WTC11 (cell line): ENCODE measurements at regions not wholly inside any gene's neighbourhood (a gene's known extent, or its start where the extent isn't known, plus 50 kb on each side); places are given as distances from the start of the nearest gene placed in this dataset.

Experiments
- ATAC-seq: fragments of 200-7000 bp; cut with Tn5 transposase; 2 replicates; pipeline ENCODE4 v1.10.0; 2021; ENCODE audit warnings: mild to moderate bottlenecking, moderate library complexity
- CTCF ChIA-PET: fragments of 300-600 bp; sonication (Branson Sonifier 250); formaldehyde crosslinking; loops from one replicate; lab custom pipeline; 2021; ENCODE audit warnings: antibody characterized with exemption; lab: Charles Lee
- POLR2A ChIA-PET: fragments of 350-600 bp; sonication (Branson Sonifier 250); formaldehyde crosslinking; loops from one replicate; lab custom pipeline; 2021; ENCODE audit warnings: antibody characterized with exemption; lab: Charles Lee
- DNase-seq: peaks from one replicate; pipeline ENCODE4 v3.0.0; 2021; ENCODE audit warnings: low spot score
- H3K27ac Mint-ChIP-seq: 2 replicates; pipeline ENCODE4 v1.8.0; 2021; ENCODE audit warnings: mixed read lengths
- H3K27me3 Mint-ChIP-seq: 2 replicates; pipeline ENCODE4 v1.8.0; 2021; ENCODE audit warnings: low read depth, mild to moderate bottlenecking, moderate library complexity, mixed read lengths
- H3K36me3 Mint-ChIP-seq: 2 replicates; pipeline ENCODE4 v1.8.0; 2021; ENCODE audit warnings: mixed read lengths
- H3K4me1 Mint-ChIP-seq: 2 replicates; pipeline ENCODE4 v1.8.0; 2022; ENCODE audit warnings: mixed read lengths
- H3K4me3 Mint-ChIP-seq: 2 replicates; pipeline ENCODE4 v1.8.0; 2021; ENCODE audit warnings: mild to moderate bottlenecking, moderate library complexity, mixed read lengths
- H3K9me3 Mint-ChIP-seq: 2 replicates; pipeline ENCODE4 v1.8.0; 2021; ENCODE audit warnings: mixed read lengths
- ARID4B ChIP-seq: sonication (generic); formaldehyde crosslinking; IDR thresholded peaks from 2 replicates; pipeline ENCODE4 v1.8.0; 2023; ENCODE audit warnings: missing genetic modification reagents, mild to moderate bottlenecking, borderline replicate concordance
- ATF1 ChIP-seq: sonication (generic); formaldehyde crosslinking; IDR thresholded peaks from 2 replicates; pipeline ENCODE4 v1.8.1; 2023; ENCODE audit warnings: mild to moderate bottlenecking, moderate library complexity, missing genetic modification reagents
- ATF6 ChIP-seq: sonication (generic); formaldehyde crosslinking; IDR thresholded peaks from 2 replicates; pipeline ENCODE4 v1.8.1; 2023; ENCODE audit warnings: mild to moderate bottlenecking, missing genetic modification reagents
- ETV6 ChIP-seq: sonication (generic); formaldehyde crosslinking; IDR thresholded peaks from 2 replicates; pipeline ENCODE4 v1.8.1; 2022; ENCODE audit warnings: mild to moderate bottlenecking, missing genetic modification reagents
- FOXK1 ChIP-seq: sonication (generic); formaldehyde crosslinking; IDR thresholded peaks from 2 replicates; pipeline ENCODE4 v1.8.0; 2022; ENCODE audit warnings: mild to moderate bottlenecking, moderate library complexity, missing genetic modification reagents
- FOXP1 ChIP-seq: sonication (generic); formaldehyde crosslinking; IDR thresholded peaks from 2 replicates; pipeline ENCODE4 v1.8.0; 2022; ENCODE audit warnings: missing genetic modification reagents, mild to moderate bottlenecking, moderate library complexity, borderline replicate concordance
- GABPB1 ChIP-seq: sonication (generic); formaldehyde crosslinking; IDR thresholded peaks from 2 replicates; pipeline ENCODE4 v1.8.1; 2023; ENCODE audit warnings: mild to moderate bottlenecking, missing genetic modification reagents
- GRHL2 ChIP-seq: fragments of 250-450 bp; sonication (Bioruptor Pico); IDR thresholded peaks from 2 replicates; pipeline ENCODE4 v1.8.0; 2022; ENCODE audit warnings: mild to moderate bottlenecking, moderate library complexity; ENCODE audit not compliant: insufficient replicate concordance, severe bottlenecking
- HMGXB4 ChIP-seq: sonication (generic); formaldehyde crosslinking; IDR thresholded peaks from 2 replicates; pipeline ENCODE4 v1.8.1; 2023; ENCODE audit warnings: mild to moderate bottlenecking, moderate library complexity, missing genetic modification reagents
- IRF2 ChIP-seq: sonication (generic); formaldehyde crosslinking; IDR thresholded peaks from 2 replicates; pipeline ENCODE4 v1.8.0; 2022; ENCODE audit warnings: low read depth, missing genetic modification reagents, borderline replicate concordance
- JAZF1 ChIP-seq: fragments of 250-450 bp; sonication (Bioruptor Pico); IDR thresholded peaks from 2 replicates; pipeline ENCODE4 v1.9.0; 2021; ENCODE audit warnings: moderate library complexity, mild to moderate bottlenecking, inconsistent platforms
- MYBL2 ChIP-seq: sonication (generic); formaldehyde crosslinking; IDR thresholded peaks from 2 replicates; pipeline ENCODE4 v1.8.1; 2023; ENCODE audit warnings: mild to moderate bottlenecking, moderate library complexity, missing genetic modification reagents
- NR2C2 ChIP-seq: sonication (generic); formaldehyde crosslinking; IDR thresholded peaks from 2 replicates; pipeline ENCODE4 v1.8.0; 2022; ENCODE audit warnings: mild to moderate bottlenecking, missing genetic modification reagents
- SMAD3 ChIP-seq: sonication (generic); formaldehyde crosslinking; IDR thresholded peaks from 2 replicates; pipeline ENCODE4 v1.8.0; 2022; ENCODE audit warnings: missing genetic modification reagents, mild to moderate bottlenecking, borderline replicate concordance
- SMAD4 ChIP-seq: sonication (generic); formaldehyde crosslinking; IDR thresholded peaks from 2 replicates; pipeline ENCODE4 v1.8.0; 2022; ENCODE audit warnings: mild to moderate bottlenecking, missing genetic modification reagents
- ZNF121 ChIP-seq: sonication (generic); formaldehyde crosslinking; IDR thresholded peaks from 2 replicates; pipeline ENCODE4 v1.8.0; 2023; ENCODE audit warnings: missing genetic modification reagents
- ZNF232 ChIP-seq: sonication (generic); formaldehyde crosslinking; IDR thresholded peaks from 2 replicates; pipeline ENCODE4 v1.8.0; 2022; ENCODE audit warnings: mild to moderate bottlenecking, missing genetic modification reagents
- ZNF396 ChIP-seq: fragments of 250-450 bp; sonication (Bioruptor Pico); IDR thresholded peaks from 2 replicates; pipeline ENCODE4 v1.8.0; 2021; ENCODE audit warnings: mild to moderate bottlenecking, moderate library complexity, borderline replicate concordance
- TF ChIP-seq, protein P1 (sequence below): sonication (generic); formaldehyde crosslinking; IDR thresholded peaks from 2 replicates; pipeline ENCODE4 v1.8.1; 2022; ENCODE audit warnings: low read depth, mild to moderate bottlenecking, moderate library complexity, missing genetic modification reagents, borderline replicate concordance
- TF ChIP-seq, protein P2 (sequence below): fragments of 250-450 bp; sonication (Bioruptor Pico); IDR thresholded peaks from 2 replicates; pipeline ENCODE4 v1.9.0; 2021; ENCODE audit warnings: mild to moderate bottlenecking

- TF ChIP-seq ATF6 (CRISPR knock-in tag) (no peak), ZNF396 (no peak), JAZF1 (CRISPR knock-in tag) (no peak), ETV6 (CRISPR knock-in tag) (no peak), ZNF121 (CRISPR knock-in tag) (no peak)
- TF ChIP-seq, protein P1, sequence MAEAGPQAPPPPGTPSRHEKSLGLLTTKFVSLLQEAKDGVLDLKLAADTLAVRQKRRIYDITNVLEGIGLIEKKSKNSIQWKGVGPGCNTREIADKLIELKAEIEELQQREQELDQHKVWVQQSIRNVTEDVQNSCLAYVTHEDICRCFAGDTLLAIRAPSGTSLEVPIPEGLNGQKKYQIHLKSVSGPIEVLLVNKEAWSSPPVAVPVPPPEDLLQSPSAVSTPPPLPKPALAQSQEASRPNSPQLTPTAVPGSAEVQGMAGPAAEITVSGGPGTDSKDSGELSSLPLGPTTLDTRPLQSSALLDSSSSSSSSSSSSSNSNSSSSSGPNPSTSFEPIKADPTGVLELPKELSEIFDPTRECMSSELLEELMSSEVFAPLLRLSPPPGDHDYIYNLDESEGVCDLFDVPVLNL (CRISPR knock-in tag), result no peak
Observed at GRCh38 chr6:18976966-18977365, 589.8 kb downstream of the RNF144B start (continued).

DNA sequence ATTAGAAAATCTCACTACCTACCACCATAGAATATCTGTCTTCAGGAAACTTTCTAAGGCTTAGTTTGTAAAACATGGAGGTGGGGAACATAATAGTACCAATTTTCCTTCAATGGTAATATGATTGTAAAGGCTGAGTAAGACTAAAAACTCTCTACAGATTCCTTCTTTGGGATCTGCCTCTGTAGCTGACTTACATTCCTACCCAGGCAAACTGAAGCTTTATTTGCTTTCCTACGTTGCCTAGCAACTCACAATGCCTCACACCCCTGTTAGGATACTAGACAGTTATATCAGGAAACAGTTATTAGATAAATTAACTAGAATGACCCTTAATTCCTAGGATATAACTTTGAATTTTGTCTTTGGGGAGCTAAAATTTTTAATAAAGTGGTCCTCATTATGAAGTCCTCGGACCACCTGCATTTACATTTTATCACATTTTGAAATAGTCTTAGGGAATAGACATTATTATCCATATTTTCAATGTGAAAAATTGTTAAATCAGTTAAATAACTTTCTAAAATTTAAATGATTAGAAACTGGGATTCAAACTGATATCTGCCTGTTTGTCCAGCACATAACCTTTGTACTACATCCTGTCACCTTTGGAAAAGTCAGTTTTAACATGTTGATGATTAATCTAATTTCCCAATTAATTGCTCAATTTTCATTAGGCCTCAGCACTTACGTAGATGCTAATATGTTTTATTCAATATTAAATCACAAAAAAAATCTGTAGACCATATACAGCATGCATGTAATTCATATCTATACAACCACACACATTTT, 591.4 kb downstream of the RNF144B start:
- ChIA-PET POLR2A (no interaction called here), CTCF (interaction anchor here (1.2 kb wide), 1 partner anchor 12 kb away, joined by 5 read pairs; no protein-coding TSS in a partner anchor)
- Mint-ChIP-seq H3K27me3 (no peaks in the 10 kb centered on the region), H3K4me3 (no peak overlapping the region), H3K4me1 (peaks cover 5% of the 10 kb centered on the region; the same call in 1 of the 2 replicates), H3K27ac (no peak overlapping the region)
- DNase-seq, result no peak
- no peak for TF ChIP-seq SMAD4 (CRISPR knock-in tag)
- no peak for TF ChIP-seq ARID4B (CRISPR knock-in tag)
- no peak for TF ChIP-seq ZNF396
- TF ChIP-seq MYBL2 (CRISPR knock-in tag), result no peak
- no peak for TF ChIP-seq ZNF232
- TF ChIP-seq ATF1 (CRISPR knock-in tag), result no peak
- no peak for TF ChIP-seq IRF2 (CRISPR knock-in tag)
- TF ChIP-seq SMAD3, result no peak
- no peak for TF ChIP-seq FOXP1 (CRISPR knock-in tag)
- TF ChIP-seq, all 79 proteins: peak for 0
- ATAC-seq, result peak; percentile 73
- Mint-ChIP-seq H3K9me3 (no peaks in the 10 kb centered on the region), H3K36me3 (no peaks in the 10 kb centered on the region)

DNA sequence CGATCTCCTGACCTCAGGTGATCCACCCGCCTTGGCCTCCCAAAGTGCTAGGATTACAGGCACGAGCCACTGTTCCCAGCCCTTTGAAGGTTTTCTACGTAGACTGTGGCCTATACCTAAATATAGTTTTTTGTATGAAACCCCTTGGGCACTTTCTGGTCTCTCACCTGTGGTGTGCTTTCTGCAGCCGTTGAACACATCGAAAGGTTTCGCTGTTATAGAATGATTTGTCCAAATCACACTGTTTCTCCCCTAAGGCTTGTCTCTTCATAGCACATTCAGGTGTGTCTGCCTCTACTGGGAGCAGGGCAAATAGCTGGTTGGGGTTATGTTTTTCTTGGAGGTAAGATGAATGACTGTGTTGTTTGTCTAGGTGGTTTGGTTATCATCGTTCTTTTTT, 597.9 kb downstream of the RNF144B start:
- ChIA-PET POLR2A (no interaction called here), CTCF (interaction anchor here (0.7 to 2.2 kb wide), 2 partner anchors 12 to 235 kb away, joined by 3 to 8 read pairs; no protein-coding TSS in a partner anchor)
- ATAC-seq (no peak), DNase-seq (no peak)
- Mint-ChIP-seq H3K9me3 (no peaks in the 10 kb centered on the region), H3K36me3 (no peaks in the 10 kb centered on the region), H3K4me1 (peaks cover 2% of the 10 kb centered on the region; the same call in 1 of the 2 replicates), H3K4me3 (no peak overlapping the region), H3K27ac (no peak overlapping the region), H3K27me3 (no peaks in the 10 kb centered on the region)
- TF ChIP-seq, protein P2, sequence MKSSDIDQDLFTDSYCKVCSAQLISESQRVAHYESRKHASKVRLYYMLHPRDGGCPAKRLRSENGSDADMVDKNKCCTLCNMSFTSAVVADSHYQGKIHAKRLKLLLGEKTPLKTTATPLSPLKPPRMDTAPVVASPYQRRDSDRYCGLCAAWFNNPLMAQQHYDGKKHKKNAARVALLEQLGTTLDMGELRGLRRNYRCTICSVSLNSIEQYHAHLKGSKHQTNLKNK, result no peak
- TF ChIP-seq GABPB1 (no peak), NR2C2 (CRISPR knock-in tag) (no peak), HMGXB4 (CRISPR knock-in tag) (no peak), GRHL2 (CRISPR knock-in tag) (no peak), FOXK1 (CRISPR knock-in tag) (no peak), ATF6 (CRISPR knock-in tag) (no peak)
